ENCODE measurements at regions not wholly inside any gene's neighbourhood (a gene's known extent, or its start where the extent isn't known, plus 50 kb on each side); places are given as distances from the start of the nearest gene placed in this dataset.

GRCh38 chr20:52076164-52076563 lies 115.4 kb downstream of the ZFP64 start:
- CTCF ChIA-PET: interaction anchor here (0.5 kb wide), 1 partner anchor 439 kb away, joined by 3 read pairs; no protein-coding TSS in a partner anchor
- Mint-ChIP-seq H3K4me3 (no peak overlapping the region), H3K27ac (no peak overlapping the region)

DNA sequence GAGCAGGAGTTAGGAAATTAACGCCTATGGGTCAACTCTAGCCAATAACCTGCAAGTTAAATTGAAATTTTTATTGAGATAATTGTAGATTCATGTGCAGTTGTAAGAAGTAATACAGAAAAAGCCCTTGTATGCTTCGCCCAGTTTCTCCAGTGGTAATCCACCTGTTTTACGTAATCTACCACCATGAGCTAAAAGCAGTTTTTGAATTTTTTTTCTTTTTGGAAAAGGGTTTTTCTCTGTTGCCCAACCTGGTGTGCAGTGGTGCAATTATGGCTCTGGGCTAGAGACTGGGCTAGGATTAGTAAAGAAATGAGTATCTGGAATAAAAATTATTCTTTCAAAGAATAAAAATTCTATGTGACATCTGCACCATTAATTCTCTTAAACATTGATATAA lies 116.2 kb downstream of the ZFP64 start:
- DNase-seq (no peak), ATAC-seq (no peak)
- Mint-ChIP-seq H3K4me1 (no peaks in the 10 kb centered on the region), H3K27me3 (no peaks in the 10 kb centered on the region), H3K27ac (no peak overlapping the region), H3K4me3 (no peak overlapping the region), H3K36me3 (peaks cover 0 to 10% (median 4%) of the 10 kb centered on the region in 5 donors), H3K9me3 (no peaks in the 10 kb centered on the region)
- Histone ChIP-seq H3K4me3 (ENCODE audit: low read length) (no peak overlapping the region), H3K36me3 (ENCODE audit: control insufficient read depth in 2 of 3, insufficient read depth in 3 of 3, low read length in 3 of 3) (no peaks in the 10 kb centered on the region), H3K9me3 (ENCODE audit: control insufficient read depth in 2 of 3, low read length in 3 of 3) (no peaks in the 10 kb centered on the region), H3K27ac (ENCODE audit: low read depth, low read length) (no peak overlapping the region), H3K4me1 (ENCODE audit: control insufficient read depth in 2 of 2, insufficient read depth in 2 of 2, low read length in 2 of 2) (no peaks in the 10 kb centered on the region), H3K27me3 (ENCODE audit: control insufficient read depth in 2 of 2, insufficient read depth in 2 of 2, low read length in 2 of 2) (no peaks in the 10 kb centered on the region)
- CTCF ChIA-PET: no interaction called here
- intact Hi-C loops (cut with micrococcal nuclease): no loop called here
- POLR2A ChIA-PET: no interaction called here

More at GRCh38 chr20:52076164-52076563, 115.4 kb downstream of the ZFP64 start:
- no peaks in the 10 kb centered on the region for H3K36me3 ChIP-seq (ENCODE audit: control insufficient read depth in 2 of 3, insufficient read depth in 3 of 3, low read length in 3 of 3)
- no peak overlapping the region for H3K4me3 ChIP-seq (ENCODE audit: low read length)
- no peaks in the 10 kb centered on the region for H3K9me3 ChIP-seq (ENCODE audit: control insufficient read depth in 2 of 3, low read length in 3 of 3)
- Mint-ChIP-seq H3K9me3 (no peaks in the 10 kb centered on the region), H3K4me1 (no peaks in the 10 kb centered on the region), H3K36me3 (peaks cover 0 to 7% (median 4%) of the 10 kb centered on the region in 5 donors), H3K27me3 (no peaks in the 10 kb centered on the region)
- ATAC-seq (no peak), DNase-seq (no peak)
- H3K27me3 ChIP-seq (ENCODE audit: control insufficient read depth in 2 of 2, insufficient read depth in 2 of 2, low read length in 2 of 2): no peaks in the 10 kb centered on the region
- intact Hi-C loops (cut with micrococcal nuclease): no loop called here
- POLR2A ChIA-PET: no interaction called here
- no peaks in the 10 kb centered on the region for H3K4me1 ChIP-seq (ENCODE audit: control insufficient read depth in 2 of 2, insufficient read depth in 2 of 2, low read length in 2 of 2)
- H3K27ac ChIP-seq (ENCODE audit: low read depth, low read length): no peak overlapping the region

DNA sequence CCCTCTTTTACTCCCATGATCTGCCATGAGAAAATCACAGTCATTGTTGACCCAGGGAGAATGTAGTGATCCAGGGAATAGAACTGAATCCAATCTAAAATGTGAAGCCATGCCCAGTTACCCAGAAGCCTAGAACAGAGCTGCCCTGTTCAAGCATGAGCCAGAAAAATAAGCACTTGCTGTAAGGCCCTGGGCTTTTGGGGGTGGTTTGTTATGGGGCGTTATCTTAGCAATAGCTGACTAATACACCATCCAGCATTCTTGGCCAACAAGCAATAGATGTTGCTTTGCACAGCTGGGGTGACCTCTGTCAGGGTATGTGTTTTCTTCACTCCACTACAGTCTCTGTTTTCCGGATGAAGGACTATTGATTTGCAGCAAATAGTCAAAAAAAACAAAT lies 120.4 kb downstream of the ZFP64 start:
- no peaks in the 10 kb centered on the region for H3K27me3 ChIP-seq (ENCODE audit: control insufficient read depth in 2 of 2, insufficient read depth in 2 of 2, low read length in 2 of 2)
- Mint-ChIP-seq H3K27ac (no peak overlapping the region), H3K9me3 (no peaks in the 10 kb centered on the region), H3K4me1 (no peaks in the 10 kb centered on the region), H3K27me3 (no peaks in the 10 kb centered on the region), H3K4me3 (no peak overlapping the region), H3K36me3 (peaks cover 0 to 10% (median 4%) of the 10 kb centered on the region in 5 donors)
- H3K9me3 ChIP-seq (ENCODE audit: control insufficient read depth in 2 of 3, low read length in 3 of 3): no peaks in the 10 kb centered on the region
- no peaks in the 10 kb centered on the region for H3K36me3 ChIP-seq (ENCODE audit: control insufficient read depth in 2 of 3, insufficient read depth in 3 of 3, low read length in 3 of 3)
- ATAC-seq (no peak), DNase-seq (no peak)
- no peak overlapping the region for H3K27ac ChIP-seq (ENCODE audit: low read depth, low read length)
- H3K4me3 ChIP-seq (ENCODE audit: low read length): no peak overlapping the region
- ChIA-PET CTCF (no interaction called here), POLR2A (no interaction called here)
- no peaks in the 10 kb centered on the region for H3K4me1 ChIP-seq (ENCODE audit: control insufficient read depth in 2 of 2, insufficient read depth in 2 of 2, low read length in 2 of 2)
- intact Hi-C loops (cut with micrococcal nuclease): no loop called here

- Histone ChIP-seq H3K27me3 (ENCODE audit: control insufficient read depth in 2 of 2, insufficient read depth in 2 of 2, low read length in 2 of 2) (no peaks in the 10 kb centered on the region), H3K27ac (ENCODE audit: low read depth, low read length) (no peak overlapping the region), H3K9me3 (ENCODE audit: control insufficient read depth in 2 of 3, low read length in 3 of 3) (no peaks in the 10 kb centered on the region), H3K36me3 (ENCODE audit: control insufficient read depth in 2 of 3, insufficient read depth in 3 of 3, low read length in 3 of 3) (no peaks in the 10 kb centered on the region), H3K4me3 (ENCODE audit: low read length) (no peak overlapping the region), H3K4me1 (ENCODE audit: control insufficient read depth in 2 of 2, insufficient read depth in 2 of 2, low read length in 2 of 2) (no peaks in the 10 kb centered on the region)
- H3K4me1 Mint-ChIP-seq: no peaks in the 10 kb centered on the region
- intact Hi-C loops (cut with micrococcal nuclease): no loop called here
- peaks cover 0 to 4% (median 0%) of the 10 kb centered on the region in 11 donors for H3K9me3 Mint-ChIP-seq
- H3K4me3 Mint-ChIP-seq: no peak overlapping the region
- no peak overlapping the region for H3K27ac Mint-ChIP-seq
- ChIA-PET POLR2A (no interaction called here), CTCF (no interaction called here)
- peaks cover 0 to 8% (median 0%) of the 10 kb centered on the region in 5 donors for H3K27me3 Mint-ChIP-seq
- peaks cover 0 to 11% (median 0%) of the 10 kb centered on the region in 5 donors for H3K36me3 Mint-ChIP-seq
- no peak for ATAC-seq
- no peak for DNase-seq
These were observed 126.6 kb downstream of the ZFP64 start for GRCh38 chr20:52064931-52065330.

- DNase-seq (no peak), ATAC-seq (no peak)
- no peak overlapping the region for H3K27ac Mint-ChIP-seq
- no peaks in the 10 kb centered on the region for H3K9me3 ChIP-seq (ENCODE audit: control insufficient read depth in 2 of 3, low read length in 3 of 3)
- no peaks in the 10 kb centered on the region for H3K27me3 ChIP-seq (ENCODE audit: control insufficient read depth in 2 of 2, insufficient read depth in 2 of 2, low read length in 2 of 2)
- H3K4me3 ChIP-seq (ENCODE audit: low read length): no peak overlapping the region
- H3K36me3 ChIP-seq (ENCODE audit: control insufficient read depth in 2 of 3, insufficient read depth in 3 of 3, low read length in 3 of 3): no peaks in the 10 kb centered on the region
- H3K27ac ChIP-seq (ENCODE audit: low read depth, low read length): no peak overlapping the region
- no peaks in the 10 kb centered on the region for H3K4me1 ChIP-seq (ENCODE audit: control insufficient read depth in 2 of 2, insufficient read depth in 2 of 2, low read length in 2 of 2)
- ChIA-PET CTCF (no interaction called here), POLR2A (no interaction called here)
- peaks cover 0 to 9% (median 2%) of the 10 kb centered on the region in 11 donors for H3K9me3 Mint-ChIP-seq
- intact Hi-C loops (cut with micrococcal nuclease): no loop called here
- no peaks in the 10 kb centered on the region for H3K4me1 Mint-ChIP-seq
- H3K27me3 Mint-ChIP-seq: peaks cover 0 to 8% (median 0%) of the 10 kb centered on the region in 5 donors
- peaks cover 0 to 14% (median 0%) of the 10 kb centered on the region in 5 donors for H3K36me3 Mint-ChIP-seq
- no peak overlapping the region for H3K4me3 Mint-ChIP-seq
These were observed 128.9 kb downstream of the ZFP64 start for GRCh38 chr20:52062452-52063209.

DNA sequence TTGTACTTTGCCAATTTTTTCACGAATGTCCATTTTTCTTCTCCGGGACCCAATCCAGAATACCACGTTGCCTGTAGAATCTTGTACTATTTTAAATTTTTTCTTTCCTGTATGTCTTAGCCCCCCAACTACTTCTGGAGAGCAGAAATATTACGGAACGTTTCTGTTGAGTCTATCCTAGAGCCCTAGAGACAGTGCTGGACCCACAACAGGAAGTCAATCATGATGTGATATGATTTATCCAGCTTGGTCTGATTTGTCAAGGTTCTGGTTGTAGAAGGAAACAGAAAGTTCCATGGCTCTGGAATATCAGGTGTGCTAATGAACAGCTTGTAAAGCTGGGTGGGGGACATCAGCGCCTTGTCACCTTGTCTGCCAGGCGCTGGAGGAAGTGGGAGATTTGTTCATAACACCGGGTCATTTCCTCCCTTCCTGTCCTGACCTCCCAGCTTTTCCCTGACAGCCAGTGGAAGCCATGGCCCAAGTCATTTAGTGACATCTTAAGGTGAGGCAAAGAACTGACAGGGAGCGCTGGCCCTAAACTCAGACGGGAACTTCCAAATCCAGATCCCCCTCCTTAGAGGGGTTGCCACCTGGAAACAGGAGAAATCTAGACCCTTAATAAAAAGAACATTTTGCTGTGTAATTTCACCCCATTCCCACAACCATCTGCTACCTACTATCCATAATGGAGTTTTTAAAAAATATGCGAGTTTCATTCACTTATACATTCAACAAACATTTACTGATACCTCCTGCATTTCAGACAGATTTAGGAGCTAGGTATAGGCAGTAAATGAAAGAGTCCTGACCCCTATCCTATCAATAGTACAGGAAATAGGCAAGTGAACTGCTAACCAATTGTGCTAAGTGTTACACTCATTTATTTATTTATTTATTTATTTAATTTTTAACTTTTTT lies 130.5 kb downstream of the ZFP64 start:
- DNase-seq (no peak), ATAC-seq (no peak)
- no peaks in the 10 kb centered on the region for H3K4me1 Mint-ChIP-seq
- H3K4me3 Mint-ChIP-seq: no peak overlapping the region
- Histone ChIP-seq H3K4me3 (ENCODE audit: low read length) (no peak overlapping the region), H3K4me1 (ENCODE audit: control insufficient read depth in 2 of 2, insufficient read depth in 2 of 2, low read length in 2 of 2) (no peaks in the 10 kb centered on the region), H3K27ac (ENCODE audit: low read depth, low read length) (no peak overlapping the region), H3K9me3 (ENCODE audit: control insufficient read depth in 2 of 3, low read length in 3 of 3) (peaks cover 0 to 12% (median 0%) of the 10 kb centered on the region in 3 experiments), H3K27me3 (ENCODE audit: control insufficient read depth in 2 of 2, insufficient read depth in 2 of 2, low read length in 2 of 2) (no peaks in the 10 kb centered on the region), H3K36me3 (ENCODE audit: control insufficient read depth in 2 of 3, insufficient read depth in 3 of 3, low read length in 3 of 3) (no peaks in the 10 kb centered on the region)
- H3K27ac Mint-ChIP-seq: no peak overlapping the region
- peaks cover 0 to 24% (median 10%) of the 10 kb centered on the region in 11 donors for H3K9me3 Mint-ChIP-seq
- H3K36me3 Mint-ChIP-seq: peaks cover 4 to 18% (median 10%) of the 10 kb centered on the region in 5 donors
- peaks cover 0 to 8% (median 0%) of the 10 kb centered on the region in 5 donors for H3K27me3 Mint-ChIP-seq
- ChIA-PET CTCF (no interaction called here), POLR2A (no interaction called here)
- intact Hi-C loops (cut with micrococcal nuclease): no loop called here
